GM21825 (cell line): ENCODE measurements at regions not wholly inside any gene's neighbourhood (a gene's known extent, or its start where the extent isn't known, plus 50 kb on each side); places are given as distances from the start of the nearest gene placed in this dataset.

Source experiments
- ATAC-seq: cut with Tn5 transposase; IDR thresholded peaks from one replicate; pipeline ENCODE4 v1.9.1; 2021; ENCODE audit warnings: mild to moderate bottlenecking, moderate library complexity; ENCODE audit not compliant: unreplicated experiment

DNA sequence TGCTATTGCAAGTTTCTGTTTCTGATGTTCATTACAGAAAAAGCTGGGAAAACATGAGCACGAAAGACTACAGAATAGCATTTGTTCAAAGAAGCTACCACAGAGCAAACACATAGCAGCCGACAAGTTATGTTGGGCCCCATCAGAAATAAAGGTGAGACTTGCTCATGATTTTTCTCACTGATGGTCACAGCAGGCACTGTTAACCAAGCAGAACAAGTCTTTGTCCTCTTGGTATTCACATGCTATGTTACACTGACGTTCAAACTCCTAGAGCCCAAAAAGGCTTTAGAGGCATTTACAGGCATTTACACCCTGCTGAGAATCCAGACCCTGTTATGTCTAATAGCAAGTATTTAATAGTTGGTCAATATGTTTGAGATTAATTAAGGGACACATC is 235.0 kb upstream of the HNMT start:
- no peak for ATAC-seq

GRCh38 chr2:137737559-137737958 is 226.7 kb upstream of the HNMT start:
- ATAC-seq = no peak

GRCh38 chr2:137741784-137742362 is 222.4 kb upstream of the HNMT start:
- no peak for ATAC-seq

DNA sequence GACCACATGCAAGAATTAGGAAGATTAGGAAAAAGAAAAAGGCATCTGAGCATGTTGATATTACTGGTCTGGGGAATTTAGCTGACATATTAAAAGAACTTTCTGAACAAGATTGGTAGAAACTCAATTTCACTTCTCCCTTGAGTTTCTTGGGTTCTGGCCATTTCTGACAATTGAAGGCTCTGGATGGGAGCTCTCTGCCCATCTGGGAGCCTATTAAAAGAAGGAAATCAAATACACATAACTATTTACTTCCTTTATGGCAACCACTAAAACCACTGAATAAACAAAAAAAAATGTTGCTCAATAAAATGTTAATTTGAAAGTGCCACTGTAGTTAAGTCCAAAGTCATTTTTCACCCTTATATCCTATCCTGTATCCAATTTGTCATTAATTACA is 216.8 kb upstream of the HNMT start:
- ATAC-seq = no peak

DNA sequence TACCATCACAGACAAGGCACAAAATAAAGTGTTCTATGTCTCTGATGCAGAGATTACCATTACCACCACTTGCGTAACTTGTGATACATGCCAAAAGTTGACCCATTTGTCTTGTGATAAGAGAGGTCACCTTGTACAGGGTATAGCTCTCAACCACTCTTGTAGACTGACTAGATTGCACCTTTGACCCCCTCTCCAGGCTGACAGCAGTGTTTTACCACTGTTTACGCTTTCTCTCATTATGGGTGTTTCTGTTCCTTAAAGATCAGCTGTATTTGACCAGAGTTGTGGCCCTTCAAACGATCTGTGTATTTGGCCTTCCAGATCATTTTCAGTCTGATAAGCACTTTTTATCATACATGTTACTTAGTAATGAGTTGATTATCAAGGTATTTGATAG is 215.7 kb upstream of the HNMT start:
- no peak for ATAC-seq

DNA sequence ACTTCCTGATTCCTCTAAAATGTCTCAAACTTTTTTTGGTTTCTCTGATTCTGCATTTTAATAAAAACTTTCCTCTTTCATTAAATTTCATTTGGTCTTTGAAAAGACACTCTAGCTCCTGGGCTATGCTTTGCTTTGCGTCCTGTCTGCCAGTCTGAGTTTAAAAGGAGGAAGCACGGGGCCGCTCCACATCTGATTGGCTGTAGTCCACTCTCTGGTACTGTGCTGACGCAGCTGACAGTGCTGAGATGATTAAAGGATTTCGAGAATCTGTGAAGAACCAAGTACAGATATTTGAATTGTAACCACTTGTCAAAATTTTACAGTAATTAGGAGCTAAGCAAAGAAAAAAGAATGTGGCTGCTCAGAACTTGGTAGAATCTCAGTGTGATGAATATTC is 199.6 kb upstream of the HNMT start:
- no peak for ATAC-seq

DNA sequence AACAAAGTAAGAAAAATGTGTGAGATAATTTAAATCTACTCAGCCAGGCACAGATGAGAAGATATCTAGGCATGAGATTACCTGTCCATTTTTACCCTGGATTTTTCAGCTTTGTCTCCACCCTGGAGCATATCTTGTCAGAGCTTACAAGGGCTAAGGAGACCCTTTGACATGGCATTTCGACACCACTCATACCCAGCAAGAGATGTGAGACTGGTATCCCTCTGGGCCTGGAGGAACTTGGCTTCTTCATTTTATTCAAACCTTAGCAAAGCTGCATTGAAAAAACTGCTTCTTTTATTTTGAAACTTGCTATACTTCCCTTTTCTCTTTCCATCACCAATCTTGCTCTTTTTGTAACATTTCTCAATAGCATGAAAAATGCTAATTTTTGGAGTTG is 194.9 kb upstream of the HNMT start:
- ATAC-seq = no peak

DNA sequence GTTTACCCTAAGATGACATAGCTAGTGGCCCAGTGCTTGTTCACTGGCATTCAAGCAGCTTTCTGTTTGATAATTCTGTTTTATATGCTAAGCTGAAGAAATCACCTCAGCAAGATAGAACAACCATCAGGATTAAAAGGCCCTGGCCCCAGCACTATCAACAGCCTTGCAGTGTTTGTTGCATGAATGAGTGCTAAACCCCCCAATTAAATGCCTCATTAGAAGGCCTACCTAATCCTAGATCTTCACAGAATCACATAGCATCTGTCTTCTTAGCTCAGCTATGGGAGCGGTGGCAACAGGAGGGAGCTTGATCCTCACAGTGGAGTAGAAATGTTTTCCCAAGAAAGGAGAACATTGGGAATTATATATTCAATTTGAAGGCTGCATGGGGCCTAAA is 194.1 kb upstream of the HNMT start:
- ATAC-seq = no peak

GRCh38 chr2:137771064-137771463 is 193.2 kb upstream of the HNMT start:
- ATAC-seq = no peak

DNA sequence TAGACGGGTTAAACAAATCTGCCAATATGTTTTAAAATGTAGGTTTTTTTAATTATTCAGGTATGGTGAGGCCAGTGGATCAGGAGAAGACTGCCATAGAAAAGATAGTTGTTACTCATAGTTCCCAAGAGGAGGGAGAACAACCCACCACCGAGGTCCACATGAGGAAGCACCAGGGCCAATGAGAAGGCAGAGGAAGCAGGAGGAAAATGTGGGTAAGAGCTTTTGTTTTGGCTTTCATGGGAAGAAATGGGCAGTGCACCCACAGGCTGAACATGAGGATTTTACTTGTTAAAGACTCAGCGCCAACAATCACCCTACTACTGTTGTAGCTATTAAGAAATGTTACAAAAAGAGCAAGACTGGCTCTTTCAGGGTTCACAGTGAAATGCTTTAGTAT is 191.8 kb upstream of the HNMT start:
- no peak for ATAC-seq

DNA sequence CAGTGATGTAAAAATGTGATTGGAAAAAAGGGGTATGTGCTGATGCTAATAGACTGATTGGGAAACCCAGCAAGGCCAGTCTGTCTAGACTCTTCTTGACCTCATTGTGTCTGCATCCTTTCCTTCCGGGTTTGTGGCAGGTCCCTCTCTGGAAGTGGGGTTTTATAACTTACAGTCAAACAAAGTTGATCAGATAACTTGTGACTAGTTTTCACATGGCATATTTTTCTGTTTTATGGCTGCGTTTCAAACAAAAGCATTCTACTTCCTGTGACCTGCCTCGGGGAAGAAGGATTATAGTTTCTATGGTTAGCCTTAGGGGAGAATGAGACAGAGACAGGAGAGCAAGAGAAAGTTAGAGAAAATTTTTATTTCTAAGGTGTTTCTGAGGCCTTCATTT is 188.7 kb upstream of the HNMT start:
- no peak for ATAC-seq

GRCh38 chr2:137776697-137777096 is 187.6 kb upstream of the HNMT start:
- ATAC-seq = no peak

GRCh38 chr2:137797641-137798040 is 166.6 kb upstream of the HNMT start:
- ATAC-seq = no peak

- ATAC-seq = no peak
Measured at GRCh38 chr2:137799600-137799999, 164.7 kb upstream of the HNMT start.

- ATAC-seq = no peak
Measured at GRCh38 chr2:137800386-137800785, 163.9 kb upstream of the HNMT start.

GRCh38 chr2:137801228-137801627 is 163.0 kb upstream of the HNMT start:
- ATAC-seq = no peak

- no peak for ATAC-seq
Measured at GRCh38 chr2:137802038-137802437, 162.2 kb upstream of the HNMT start.

- no peak for ATAC-seq
Measured at GRCh38 chr2:137806068-137806805, 158.0 kb upstream of the HNMT start.

DNA sequence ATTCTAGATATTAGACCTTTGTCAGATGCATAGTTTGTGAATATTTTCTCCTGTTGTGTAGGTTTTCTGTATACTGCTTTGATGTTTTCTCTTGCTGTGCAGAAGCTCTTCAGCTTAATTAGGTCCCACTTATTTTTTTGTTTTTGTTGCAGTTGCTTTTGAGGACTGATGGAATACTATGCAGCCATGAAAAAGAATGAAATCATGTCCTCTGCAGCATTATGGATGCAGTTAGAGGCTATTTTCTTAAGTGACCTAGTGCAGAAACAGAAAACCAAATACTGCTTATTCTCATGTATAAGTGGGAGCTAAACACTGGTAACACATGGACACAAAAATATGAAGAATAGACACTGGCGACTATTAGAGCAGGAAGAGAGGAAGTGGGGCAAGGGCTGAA is 155.0 kb upstream of the HNMT start:
- no peak for ATAC-seq

- ATAC-seq = no peak
Measured at GRCh38 chr2:137809837-137810236, 154.4 kb upstream of the HNMT start.

- ATAC-seq = no peak
Measured at GRCh38 chr2:137812517-137812916, 151.8 kb upstream of the HNMT start.

- no peak for ATAC-seq
Measured at GRCh38 chr2:137813176-137813575, 151.1 kb upstream of the HNMT start.

DNA sequence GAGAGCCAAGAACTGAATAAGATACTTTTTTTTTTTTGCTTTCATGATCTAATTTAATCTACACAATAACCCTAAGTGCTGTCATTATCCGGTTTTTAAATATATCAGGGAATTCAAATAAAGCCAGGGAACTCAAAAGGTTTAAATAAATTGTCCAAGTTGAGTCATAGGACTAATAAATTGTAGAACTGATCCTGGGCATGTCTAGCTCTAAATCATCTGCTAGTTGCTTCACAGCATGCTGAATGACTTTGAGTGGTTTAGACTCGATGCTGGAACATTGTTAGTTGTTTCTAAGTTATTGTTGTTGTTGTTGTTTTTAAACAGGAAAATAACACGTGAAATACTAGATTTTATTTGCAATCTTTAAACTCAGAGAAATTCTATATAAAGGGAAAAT is 147.2 kb upstream of the HNMT start:
- ATAC-seq = no peak
